GM10248 (cell line): ENCODE measurements at regions not wholly inside any gene's neighbourhood (a gene's known extent, or its start where the extent isn't known, plus 50 kb on each side); places are given as distances from the start of the nearest gene placed in this dataset.

Experiments
- CTCF ChIA-PET: fragments of 300-600 bp; sonication (Branson Sonifier 250); formaldehyde crosslinking; extraction: SDS; loops from one replicate; lab custom pipeline; 2021; ENCODE audit warnings: antibody characterized with exemption; lab: Yijun Ruan, JAX
- POLR2A ChIA-PET: fragments of 350-650 bp; sonication (Branson Sonifier 250); formaldehyde crosslinking; extraction: SDS; loops from one replicate; lab custom pipeline; 2020; ENCODE audit warnings: antibody characterized with exemption; lab: Yijun Ruan, JAX
- DNase-seq: peaks from one replicate; pipeline ENCODE4 v3.0.0; 2012; ENCODE audit errors: extremely low spot score
- TF ChIP-seq, protein P1 (sequence below): IDR thresholded peaks from 2 replicates; pipeline ENCODE4 v1.5.1; 2012; ENCODE audit warnings: mild to moderate bottlenecking, low read depth; ENCODE audit errors: extremely low read depth, missing control alignments, control extremely low read depth

- ChIA-PET POLR2A (no interaction called here), CTCF (interaction anchor here (1.2 to 2.1 kb wide), 5 partner anchors 9 to 141 kb away, joined by 3 to 7 read pairs (median 4); no protein-coding TSS in a partner anchor)
- TF ChIP-seq, protein P1, sequence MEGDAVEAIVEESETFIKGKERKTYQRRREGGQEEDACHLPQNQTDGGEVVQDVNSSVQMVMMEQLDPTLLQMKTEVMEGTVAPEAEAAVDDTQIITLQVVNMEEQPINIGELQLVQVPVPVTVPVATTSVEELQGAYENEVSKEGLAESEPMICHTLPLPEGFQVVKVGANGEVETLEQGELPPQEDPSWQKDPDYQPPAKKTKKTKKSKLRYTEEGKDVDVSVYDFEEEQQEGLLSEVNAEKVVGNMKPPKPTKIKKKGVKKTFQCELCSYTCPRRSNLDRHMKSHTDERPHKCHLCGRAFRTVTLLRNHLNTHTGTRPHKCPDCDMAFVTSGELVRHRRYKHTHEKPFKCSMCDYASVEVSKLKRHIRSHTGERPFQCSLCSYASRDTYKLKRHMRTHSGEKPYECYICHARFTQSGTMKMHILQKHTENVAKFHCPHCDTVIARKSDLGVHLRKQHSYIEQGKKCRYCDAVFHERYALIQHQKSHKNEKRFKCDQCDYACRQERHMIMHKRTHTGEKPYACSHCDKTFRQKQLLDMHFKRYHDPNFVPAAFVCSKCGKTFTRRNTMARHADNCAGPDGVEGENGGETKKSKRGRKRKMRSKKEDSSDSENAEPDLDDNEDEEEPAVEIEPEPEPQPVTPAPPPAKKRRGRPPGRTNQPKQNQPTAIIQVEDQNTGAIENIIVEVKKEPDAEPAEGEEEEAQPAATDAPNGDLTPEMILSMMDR = no peak
- DNase-seq = no peak
Observed at GRCh38 chr6:105607636-105608621, 205.0 kb upstream of the PREP start.

DNA sequence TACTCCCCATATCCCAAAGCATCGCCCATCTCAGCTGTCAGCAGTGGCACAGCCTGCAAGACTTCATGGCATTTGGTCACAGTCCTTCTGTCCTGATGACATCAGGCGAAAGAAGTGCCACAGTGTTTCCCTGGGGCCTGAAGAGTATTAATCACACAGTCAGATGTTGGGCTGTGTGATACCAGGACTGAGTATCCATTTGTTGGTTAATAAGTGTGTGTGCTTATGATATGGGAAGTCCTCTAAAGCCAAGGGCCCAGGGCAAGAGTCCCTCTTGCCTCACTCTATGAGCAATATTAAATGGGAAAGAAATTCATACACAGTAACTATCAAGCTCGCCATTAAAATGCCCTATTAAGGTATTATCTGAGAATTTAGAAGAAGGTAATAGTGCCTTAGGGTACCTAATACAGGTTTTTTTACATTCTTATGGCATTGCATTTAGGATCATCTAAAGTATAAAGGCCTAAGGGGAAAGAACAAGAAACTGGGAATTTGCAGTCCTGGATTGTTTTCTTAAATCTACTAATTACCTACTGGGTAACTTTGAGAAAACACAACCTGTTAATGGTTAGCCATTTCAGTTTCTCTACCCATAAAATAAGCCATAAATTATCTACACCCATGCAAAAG lies 204.1 kb upstream of the PREP start:
- TF ChIP-seq, protein P1 = no peak
- POLR2A ChIA-PET = no interaction called here
- no peak for DNase-seq
- CTCF ChIA-PET = interaction anchor here (1.4 to 2.1 kb wide), 3 partner anchors 10 to 15 kb away, joined by 4 to 7 read pairs (median 4); no protein-coding TSS in a partner anchor

DNA sequence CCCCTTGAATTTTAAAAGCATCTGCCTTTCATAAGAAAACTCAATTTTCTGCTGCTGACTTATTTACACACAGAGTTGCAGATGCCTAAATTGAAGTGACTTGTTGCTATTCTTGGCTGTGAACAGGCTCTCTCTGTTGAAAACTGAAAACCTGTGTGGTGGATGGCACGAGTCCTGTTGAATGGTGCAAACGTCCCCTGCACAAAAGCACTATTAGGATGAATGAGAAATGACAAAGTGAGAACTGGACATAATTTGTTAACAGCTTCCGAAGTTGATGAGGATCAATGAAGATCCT lies 201.7 kb upstream of the PREP start:
- ChIA-PET POLR2A (no interaction called here), CTCF (no interaction called here)
- TF ChIP-seq, protein P1 = no peak
- no peak for DNase-seq

DNA sequence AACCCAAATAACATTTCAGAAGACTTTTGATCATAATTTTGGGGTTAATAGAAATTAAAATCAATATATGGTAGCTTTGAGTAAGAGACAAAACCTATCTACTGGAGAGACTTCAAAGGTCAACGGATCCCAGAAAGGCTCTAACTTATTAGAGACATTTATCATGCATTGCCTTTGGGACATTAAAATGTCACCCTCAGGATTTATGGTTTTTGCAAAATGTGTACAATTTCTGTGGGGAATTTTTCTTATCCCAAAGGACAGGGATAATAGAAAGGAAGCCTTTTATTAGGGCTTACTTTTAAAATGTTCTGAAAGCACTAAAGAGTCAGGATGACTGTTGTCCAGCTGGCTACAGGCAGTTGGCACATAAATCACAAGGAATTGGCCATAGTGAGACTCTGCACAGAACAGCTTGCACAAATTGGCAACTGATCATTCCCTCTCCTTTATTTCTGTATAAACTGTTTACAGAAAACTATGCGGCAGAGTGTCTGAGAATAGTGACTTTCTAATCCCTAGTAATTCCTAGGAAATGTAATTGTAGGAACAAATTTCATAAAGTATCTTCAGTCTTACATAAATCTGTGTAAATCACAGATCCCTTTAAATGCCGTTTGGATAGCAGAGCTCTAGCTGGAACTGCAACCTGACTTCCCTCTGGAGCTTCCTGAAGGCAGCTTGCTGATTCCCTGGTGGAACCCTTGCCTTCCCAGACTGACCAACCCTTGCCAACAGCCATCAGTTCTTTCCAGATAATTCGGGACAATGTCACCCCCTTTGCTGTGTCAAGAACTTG lies 201.1 kb upstream of the PREP start:
- DNase-seq = no peak
- ChIA-PET CTCF (no interaction called here), POLR2A (no interaction called here)
- TF ChIP-seq, protein P1 = no peak

- TF ChIP-seq, protein P1 = no peak
- ChIA-PET CTCF (interaction anchor here (1.0 to 1.4 kb wide), 4 partner anchors 8 to 15 kb away, joined by 3 to 5 read pairs (median 4); no protein-coding TSS in a partner anchor), POLR2A (no interaction called here)
- DNase-seq = peak; percentile 57
Observed at GRCh38 chr6:105601541-105602236, 198.8 kb upstream of the PREP start.
